ENCODE measurements at regions not wholly inside any gene's neighbourhood (a gene's known extent, or its start where the extent isn't known, plus 50 kb on each side); places are given as distances from the start of the nearest gene placed in this dataset.

- TF ChIP-seq GABPA (IDR thresholded peaks at IDR 0.05; ENCODE audit: low read depth, low read length) (no peak), GABPA (CRISPR knock-in tag; IDR thresholded peaks at IDR 0.05; ENCODE audit: low read depth) (no peak), ATF7 (IDR thresholded peaks at IDR 0.05) (no peak), ATF7 (CRISPR knock-in tag; IDR thresholded peaks at IDR 0.05) (no peak), PAXIP1 (CRISPR knock-in tag; conservative IDR thresholded peaks at IDR 0.05) (no peak), BCLAF1 (IDR thresholded peaks at IDR 0.05) (no peak), POLR2AphosphoS5 (IDR thresholded peaks at IDR 0.05; ENCODE audit: low read depth, low read length) (no peak), JDP2 (CRISPR knock-in tag; IDR thresholded peaks at IDR 0.05; ENCODE audit: borderline replicate concordance) (no peak), GABPB1 (CRISPR knock-in tag; IDR thresholded peaks at IDR 0.05) (no peak)
- TF ChIP-seq, protein P1, sequence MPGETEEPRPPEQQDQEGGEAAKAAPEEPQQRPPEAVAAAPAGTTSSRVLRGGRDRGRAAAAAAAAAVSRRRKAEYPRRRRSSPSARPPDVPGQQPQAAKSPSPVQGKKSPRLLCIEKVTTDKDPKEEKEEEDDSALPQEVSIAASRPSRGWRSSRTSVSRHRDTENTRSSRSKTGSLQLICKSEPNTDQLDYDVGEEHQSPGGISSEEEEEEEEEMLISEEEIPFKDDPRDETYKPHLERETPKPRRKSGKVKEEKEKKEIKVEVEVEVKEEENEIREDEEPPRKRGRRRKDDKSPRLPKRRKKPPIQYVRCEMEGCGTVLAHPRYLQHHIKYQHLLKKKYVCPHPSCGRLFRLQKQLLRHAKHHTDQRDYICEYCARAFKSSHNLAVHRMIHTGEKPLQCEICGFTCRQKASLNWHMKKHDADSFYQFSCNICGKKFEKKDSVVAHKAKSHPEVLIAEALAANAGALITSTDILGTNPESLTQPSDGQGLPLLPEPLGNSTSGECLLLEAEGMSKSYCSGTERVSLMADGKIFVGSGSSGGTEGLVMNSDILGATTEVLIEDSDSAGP (CRISPR knock-in tag; IDR thresholded peaks at IDR 0.05; ENCODE audit: borderline replicate concordance), result no peak
Measured at GRCh38 chr14:51783765-51784164, 76.6 kb upstream of the GNG2 start.
